ENCODE measurements at regions not wholly inside any gene's neighbourhood (a gene's known extent, or its start where the extent isn't known, plus 50 kb on each side); places are given as distances from the start of the nearest gene placed in this dataset.
"Not testable (repeated sequence)": the region's sequence is repeated elsewhere in the genome, so short reads cannot be mapped to it uniquely, and the experiment has no call there.

DNA sequence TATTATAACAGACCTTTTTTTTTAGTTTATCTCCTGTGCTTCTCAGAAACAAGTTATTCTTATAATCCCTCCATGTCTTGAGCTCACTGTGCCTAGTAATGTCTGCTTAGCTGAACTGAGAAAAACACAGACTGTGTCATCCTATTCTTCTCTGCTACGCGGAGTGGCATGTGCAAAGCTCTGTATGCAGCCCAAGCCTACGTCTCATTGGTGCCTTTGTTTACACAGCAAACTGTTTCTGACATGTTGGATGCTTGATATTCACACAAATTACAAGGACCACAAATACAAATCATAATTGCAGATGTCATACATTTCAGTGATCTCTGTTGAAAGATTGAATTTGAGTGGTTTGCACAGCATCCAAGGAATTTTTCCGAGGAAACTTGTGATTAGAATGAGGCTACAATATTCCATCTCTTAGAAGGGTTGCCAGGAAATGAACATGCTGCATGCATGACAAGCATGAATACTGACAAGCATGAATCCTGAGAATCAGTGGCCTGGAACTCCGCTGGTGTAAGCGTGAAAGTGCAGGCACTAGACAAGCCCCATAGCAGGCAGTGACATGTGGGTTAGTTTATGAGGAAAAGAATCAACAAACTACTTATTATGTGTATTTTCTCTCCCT, 128.4 kb upstream of the SGK1 start:
- intact Hi-C loops (cut with DNase I) = no loop called here
- DNase-seq = no peak
- no peak for ATAC-seq

DNA sequence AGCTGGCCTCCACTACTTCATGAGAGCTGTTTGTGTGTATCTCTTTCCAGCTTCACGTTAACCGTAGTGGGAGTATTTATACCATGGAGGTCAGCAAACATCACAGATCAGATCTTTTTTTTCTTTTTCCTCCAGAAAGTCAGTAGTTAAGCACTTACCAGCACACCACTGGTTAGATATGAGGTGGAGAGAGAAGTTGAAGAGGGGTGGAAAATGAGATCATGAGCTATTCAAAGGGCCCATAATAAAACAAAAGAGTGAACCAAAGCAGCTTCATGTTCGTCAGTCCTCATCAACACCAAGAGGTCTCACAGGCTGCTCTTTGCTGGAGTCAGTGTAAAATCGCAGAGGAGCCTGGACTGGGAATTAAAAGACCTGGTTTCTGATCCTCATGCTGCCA, 125.1 kb upstream of the SGK1 start:
- intact Hi-C loops (cut with DNase I) = no loop called here
- ATAC-seq = peak in 1 of 2 donors; percentile 47

DNA sequence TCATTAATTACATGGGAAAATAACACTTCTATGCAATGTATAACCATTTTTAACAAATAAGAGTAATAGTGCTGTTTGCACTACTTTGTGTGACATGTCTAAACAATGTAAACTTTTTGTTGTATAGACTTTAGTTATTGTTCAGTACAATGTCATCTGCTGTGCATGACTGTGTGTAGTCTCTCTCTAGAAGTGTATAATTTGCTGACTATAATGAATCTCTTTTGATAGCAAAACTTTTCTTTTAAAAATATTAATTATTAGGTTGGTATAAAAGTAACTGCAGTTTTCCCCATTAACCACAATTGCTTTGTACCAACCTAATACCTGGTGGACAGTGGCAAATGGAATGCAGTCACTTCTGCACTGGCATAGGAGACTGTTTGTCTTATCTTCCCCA, 124.2 kb upstream of the SGK1 start:
- no peak for ATAC-seq
- intact Hi-C loops (cut with DNase I) = no loop called here
- no peak for DNase-seq

More for the DNA sequence above, 125.1 kb upstream of the SGK1 start:
- DNase-seq = no peak

DNA sequence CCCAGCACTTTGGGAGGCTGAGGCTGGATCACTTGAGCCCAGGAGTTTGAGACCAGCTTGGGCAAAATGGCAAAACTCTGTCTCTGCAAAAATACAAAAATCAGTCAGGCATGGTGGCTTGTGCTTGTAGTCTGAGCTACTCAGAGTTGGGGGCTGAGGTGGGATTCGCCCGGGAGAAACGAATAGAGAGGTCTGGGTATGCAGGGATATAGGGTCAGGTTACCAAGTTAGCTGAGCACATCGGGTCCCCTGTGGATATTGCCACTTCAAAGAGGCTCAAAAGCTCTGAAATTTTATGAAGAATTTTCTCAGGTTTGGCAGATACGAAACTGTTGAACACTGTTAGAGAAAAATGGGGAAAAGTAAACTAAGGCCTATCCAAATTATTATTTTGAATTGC, 120.9 kb upstream of the SGK1 start:
- DNase-seq (no peak), ATAC-seq (no peak)
- intact Hi-C loops (cut with DNase I) = no loop called here

DNA sequence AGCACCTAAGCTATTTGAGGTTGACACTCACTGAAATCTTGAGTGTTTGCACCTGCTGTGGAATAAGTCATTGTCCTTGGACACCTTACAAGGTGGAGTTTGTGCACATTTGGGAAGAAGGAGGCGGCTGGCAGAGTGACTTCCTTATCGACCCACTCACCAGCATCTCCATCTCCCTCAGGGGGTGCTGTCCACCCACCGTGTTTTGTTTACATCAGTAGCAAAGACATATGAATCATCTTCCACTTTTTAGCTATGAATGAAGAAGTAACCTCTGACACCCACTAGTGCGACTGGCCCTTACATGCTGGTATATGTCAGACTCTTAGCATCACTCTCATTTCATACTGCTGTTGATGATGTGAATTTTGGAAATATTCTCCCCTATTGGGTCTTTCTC, 119.5 kb upstream of the SGK1 start:
- no peak for DNase-seq
- intact Hi-C loops (cut with DNase I) = no loop called here
- peak in 1 of 2 donors; percentile 65 for ATAC-seq

DNA sequence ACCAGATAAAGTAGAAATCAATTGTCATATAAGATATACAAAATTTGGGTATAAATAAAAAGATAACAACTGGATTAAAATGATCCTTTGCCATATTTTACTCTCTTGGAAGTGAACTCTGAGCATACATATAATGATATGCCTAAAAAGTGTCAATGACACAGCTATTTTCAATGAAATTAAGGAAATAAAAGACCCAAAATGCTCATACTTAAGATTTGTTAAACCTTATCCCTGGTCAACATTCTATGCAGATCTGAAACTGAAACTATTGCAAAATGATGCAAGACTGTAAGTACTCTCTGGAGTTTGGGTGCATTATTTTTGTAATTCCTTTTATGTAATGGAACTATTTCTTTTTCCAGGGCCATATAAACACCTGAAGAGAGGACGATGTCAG, 119.0 kb upstream of the SGK1 start:
- peak in 1 of 2 donors; percentile 58 for ATAC-seq
- intact Hi-C loops (cut with DNase I) = no loop called here
- no peak for DNase-seq

DNA sequence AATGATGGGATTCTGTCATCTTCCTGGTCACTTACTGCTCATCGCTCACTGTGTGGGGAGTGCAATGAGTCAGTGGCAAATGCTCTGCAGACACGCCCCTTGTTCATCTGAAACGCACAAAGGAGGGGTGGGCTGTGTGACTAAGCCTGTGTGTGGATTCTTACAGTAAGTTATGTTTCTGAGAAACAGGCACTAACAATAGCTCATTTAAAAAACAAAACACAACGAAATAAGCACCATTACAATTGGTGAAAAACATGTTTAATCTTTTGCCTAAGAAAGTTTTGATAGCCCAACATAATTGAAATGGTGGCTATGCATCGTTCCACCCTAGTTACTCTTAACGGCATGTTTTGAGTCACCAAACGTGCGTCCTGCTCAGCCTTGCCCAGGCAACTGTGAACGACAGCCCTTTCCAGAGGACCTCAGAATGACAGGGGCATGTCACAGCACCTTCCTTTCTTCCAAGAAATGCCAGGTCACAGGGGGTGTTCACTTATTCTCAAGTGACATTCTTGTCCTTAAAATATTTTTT, 118.4 kb upstream of the SGK1 start:
- DNase-seq (peak; percentile 52), ATAC-seq (peak; percentile 67 to 97)
- intact Hi-C loops (cut with DNase I) = no loop called here

DNA sequence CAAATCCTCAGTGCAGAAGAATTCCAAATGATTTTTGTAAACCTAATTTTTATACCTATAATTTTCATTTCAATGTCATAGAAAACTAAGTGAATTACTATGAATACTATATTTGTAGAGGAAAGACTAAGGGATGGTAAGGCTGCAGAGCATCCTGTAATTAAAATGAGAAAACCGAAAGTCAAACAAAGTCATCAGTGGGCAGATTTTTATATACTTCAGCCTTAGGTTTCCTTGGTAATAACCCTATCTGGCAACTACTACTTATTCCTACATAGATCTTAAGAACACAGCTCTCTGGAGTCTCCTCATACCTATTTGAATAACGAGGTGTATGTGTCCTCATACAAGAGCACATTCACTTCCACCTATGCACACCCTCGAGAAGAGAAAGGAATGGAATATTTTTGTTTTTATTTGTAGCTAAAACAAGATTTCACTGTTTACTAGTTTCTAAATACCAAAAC, 117.9 kb upstream of the SGK1 start:
- no peak for ATAC-seq

DNA sequence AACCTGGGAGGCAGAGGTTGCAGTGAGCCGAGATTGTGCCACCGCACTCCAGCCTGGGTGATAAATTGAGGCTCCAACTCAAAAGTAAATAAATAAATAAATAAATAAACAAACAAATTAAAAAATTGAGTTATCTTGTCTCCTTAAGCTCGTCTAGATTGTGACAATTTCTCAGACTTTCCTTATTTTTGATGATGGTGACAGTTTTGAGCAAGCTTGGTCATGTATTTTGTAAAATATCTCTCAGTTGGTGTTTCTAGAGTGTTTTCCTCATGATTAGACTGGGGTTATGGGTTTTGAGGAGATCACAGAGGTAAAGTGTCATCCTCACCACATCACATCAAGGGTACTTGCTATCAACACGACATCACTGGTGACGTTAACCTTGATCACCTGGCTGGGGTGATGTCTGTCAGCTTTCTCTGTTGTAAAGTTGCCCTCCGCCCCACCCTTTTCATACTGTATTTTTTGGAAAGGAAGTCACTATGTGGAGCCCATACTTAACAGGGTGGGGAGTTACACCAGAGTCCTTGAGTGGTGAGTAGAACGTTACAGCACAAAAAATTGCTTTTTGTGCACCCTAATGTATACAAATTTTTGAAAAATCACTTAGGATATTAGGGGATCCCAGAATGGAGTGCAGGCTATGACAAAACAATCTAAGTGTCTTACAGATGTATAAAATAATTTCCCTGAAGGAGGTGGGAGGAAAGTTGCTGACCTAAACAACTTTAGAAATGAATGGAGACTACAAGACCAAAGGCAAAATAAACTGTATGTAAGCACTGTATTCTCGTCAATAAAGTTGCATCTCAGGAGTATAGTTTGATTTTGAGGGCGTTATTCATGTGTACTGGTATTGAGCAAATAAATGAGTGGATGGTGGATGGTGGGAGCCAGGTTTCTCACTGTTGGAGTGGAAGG, 116.4 kb upstream of the SGK1 start:
- intact Hi-C loops (cut with DNase I) = no loop called here
- ATAC-seq (no peak), DNase-seq (no peak)

More for the DNA sequence above, 117.9 kb upstream of the SGK1 start:
- DNase-seq = no peak
- intact Hi-C loops (cut with DNase I) = no loop called here

DNA sequence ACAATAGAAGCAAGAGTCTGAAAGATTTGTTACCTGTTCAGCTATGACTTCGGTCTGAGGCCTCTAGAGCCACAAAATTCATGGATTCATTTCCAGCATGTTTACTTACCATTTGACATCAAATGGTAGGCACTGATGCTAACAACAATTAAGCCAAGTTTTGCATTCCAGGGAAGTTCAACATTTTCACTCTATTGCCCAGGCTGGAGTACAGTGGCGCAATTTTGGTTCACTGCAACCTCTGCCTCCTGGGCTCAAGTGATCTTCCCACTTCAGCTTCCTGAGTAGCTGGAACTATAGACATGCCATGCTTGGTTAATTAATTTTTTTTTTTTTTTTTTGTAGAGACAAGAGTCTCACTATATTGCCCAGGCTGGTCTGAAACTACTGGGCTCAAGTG, 114.1 kb upstream of the SGK1 start:
- intact Hi-C loops (cut with DNase I) = no loop called here
- no peak for DNase-seq
- no peak for ATAC-seq

DNA sequence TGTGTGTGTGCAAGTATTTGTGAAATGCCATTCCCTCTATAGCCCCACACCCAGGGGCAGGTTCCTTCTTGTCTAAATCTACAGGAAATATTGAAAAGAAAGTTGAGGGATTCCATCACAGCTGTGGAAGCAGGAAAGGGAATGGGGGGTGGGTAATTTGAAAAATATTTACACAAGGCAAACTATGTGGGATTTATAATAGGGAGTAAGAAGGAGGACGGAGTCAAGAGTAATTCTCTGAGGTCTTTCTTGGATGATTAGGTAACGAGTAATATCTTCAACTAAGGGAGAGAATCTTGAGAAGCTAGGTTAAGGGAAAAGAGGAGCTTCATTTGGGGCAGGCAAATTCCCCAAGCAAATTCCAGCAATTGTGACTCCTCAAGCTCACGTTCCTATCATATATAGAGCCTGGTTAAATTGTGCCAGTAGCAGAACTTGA, 113.5 kb upstream of the SGK1 start:
- no peak for ATAC-seq
- intact Hi-C loops (cut with DNase I) = no loop called here
- DNase-seq = no peak

DNA sequence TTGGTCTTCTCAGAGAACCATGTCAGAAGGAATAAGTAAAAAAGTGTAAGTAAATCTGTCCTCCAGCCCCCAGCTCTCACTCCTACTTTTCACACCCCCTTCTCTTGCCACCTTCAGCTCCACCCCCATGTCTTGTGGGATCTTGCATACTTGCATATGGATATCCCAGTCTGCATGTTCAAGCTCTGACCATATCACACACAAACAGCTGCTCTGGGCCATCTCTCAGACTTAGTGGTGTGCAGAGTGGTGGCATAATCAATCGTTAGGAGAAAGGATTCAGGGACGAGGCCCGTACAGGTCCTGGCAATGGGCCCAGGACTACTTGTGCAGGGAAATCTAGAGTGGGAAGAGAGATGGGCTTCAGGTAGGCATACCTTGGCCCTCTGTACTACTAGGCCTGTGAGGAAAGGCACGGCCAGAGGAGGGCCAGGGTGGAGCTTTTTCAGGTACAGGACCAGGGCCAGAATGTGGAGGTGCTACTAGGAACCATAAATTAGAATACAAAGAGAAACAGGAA, 112.0 kb upstream of the SGK1 start:
- ATAC-seq (no peak), DNase-seq (no peak)
- intact Hi-C loops (cut with DNase I) = no loop called here

DNA sequence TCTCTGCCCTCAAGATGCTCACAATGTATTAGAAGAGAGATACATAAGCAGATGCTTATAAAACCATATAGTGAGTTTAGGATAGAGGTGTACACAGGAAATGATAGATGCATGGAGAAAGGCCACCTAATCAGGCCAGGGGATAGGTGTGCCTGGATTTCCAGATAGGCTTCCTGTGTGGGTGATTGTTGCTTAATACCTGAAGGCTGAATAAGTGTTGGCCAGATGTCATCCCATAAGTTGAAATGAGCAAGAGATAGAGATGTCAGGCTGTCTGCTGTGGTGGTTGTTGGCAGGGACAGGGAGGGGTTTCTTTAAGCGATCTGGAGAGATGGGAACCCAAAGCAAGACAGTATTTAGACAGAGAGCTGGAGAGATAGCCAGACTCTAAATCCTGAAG, 109.8 kb upstream of the SGK1 start:
- DNase-seq = no peak
- ATAC-seq = no peak
- intact Hi-C loops (cut with DNase I) = no loop called here

DNA sequence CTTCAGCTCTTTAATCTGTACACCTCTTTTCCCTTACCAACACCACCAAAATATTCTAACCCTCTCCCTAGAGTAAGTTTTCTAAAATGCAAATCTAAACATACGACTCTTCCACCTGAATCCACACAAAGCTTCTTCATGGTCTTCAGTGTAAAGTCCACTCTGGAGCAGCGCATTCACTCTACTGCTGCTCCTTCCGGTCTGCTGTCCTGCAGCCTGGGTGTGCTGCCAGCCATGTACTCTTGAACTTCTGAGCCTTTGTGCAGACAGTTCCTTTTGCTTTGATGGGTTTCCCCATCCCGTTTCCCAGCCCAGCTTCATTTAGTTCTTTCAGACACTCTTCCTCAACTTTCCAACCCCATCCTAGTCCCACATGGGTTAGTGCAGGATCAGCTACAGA, 108.7 kb upstream of the SGK1 start:
- DNase-seq = no peak
- no peak for ATAC-seq
- intact Hi-C loops (cut with DNase I) = no loop called here

DNA sequence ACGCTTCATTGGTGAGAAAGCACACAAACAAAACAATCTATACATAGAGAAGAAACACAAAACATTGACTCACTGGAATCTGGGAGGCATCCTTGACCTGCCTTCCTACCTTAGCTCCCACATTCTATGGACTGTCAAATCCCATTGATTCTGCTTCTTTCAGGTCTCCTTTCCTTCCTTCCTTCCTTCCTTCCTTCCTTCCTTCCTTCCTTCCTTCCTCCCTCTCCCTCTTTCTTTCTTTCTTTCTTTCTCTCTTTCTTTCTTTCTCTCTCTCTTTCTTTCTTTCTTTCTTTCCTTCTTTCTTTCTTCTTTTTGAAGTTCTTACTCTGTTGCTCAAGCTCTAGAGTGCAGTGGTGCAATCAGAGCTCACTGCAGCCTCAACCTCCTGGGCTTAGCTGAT, 108.0 kb upstream of the SGK1 start:
- not testable (repeated sequence) for DNase-seq, ATAC-seq

DNA sequence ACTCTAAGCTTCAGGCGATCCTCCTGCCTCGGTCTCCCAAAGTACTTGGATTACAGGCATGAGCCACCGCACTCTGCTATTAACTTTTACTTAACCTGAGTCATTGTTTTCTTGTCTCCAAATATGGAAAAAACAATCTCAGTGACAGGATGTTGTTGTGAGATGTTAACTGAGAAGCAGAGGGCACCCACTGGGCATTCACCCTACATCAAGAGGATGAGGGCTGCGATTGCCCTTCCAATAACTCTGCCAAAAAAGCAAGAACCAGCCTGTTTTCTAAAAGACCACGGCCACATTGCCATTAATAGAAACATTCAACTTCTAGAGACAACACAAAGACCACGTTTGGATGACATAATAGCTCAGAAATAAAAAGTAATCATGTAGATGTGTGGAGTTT, 107.6 kb upstream of the SGK1 start:
- no peak for ATAC-seq
- intact Hi-C loops (cut with DNase I) = no loop called here
- no peak for DNase-seq

More for the DNA sequence above, 108.0 kb upstream of the SGK1 start:
- intact Hi-C loops (cut with DNase I) = not testable (repeated sequence)

DNA sequence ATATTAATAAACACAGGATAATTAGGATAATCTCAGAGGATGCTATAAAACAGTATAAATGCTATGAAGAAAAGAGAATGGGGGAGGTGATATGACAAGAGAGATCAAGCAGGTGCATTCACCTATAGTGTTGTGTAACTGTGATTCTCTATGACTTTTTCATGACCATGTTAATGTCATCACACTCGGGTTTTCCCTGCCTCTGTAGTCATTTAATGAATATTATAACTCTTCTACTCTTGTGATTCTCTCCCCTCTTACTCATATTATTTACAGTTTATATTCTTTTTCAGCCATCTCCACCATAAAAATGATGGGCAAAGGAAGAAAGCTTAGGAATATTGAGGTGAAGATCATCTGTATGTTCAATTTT, 106.9 kb upstream of the SGK1 start:
- intact Hi-C loops (cut with DNase I) = no loop called here
- ATAC-seq (no peak), DNase-seq (no peak)

DNA sequence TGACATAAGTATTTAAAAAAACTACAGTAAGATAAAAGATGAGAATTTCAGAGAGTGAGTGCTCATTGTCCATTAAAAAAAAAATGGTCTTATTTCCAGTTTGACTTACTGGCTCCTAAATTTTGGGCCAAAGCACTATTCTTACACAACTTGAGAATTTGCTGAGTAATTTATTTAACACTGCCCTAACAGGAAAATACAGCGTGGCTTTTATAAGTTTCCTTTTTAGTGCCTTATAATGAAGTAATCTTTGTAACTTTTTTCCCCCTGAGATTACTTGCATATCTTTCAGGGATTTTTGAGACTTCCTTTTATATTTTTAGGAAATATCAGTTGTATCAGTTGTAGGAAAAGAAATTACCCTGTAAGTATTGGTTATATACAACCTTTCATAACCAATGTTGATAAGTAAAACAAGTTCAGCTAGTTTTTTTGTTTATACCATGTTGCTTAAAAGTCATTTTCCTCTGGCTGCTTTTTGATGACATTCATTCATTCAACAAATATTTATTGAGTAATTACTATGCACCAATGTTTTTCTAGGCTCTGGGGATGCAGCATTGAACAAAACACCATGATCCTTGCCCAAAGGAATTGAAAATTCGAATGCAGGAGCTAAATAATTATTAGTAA, 106.4 kb upstream of the SGK1 start:
- no peak for DNase-seq
- no peak for ATAC-seq
- intact Hi-C loops (cut with DNase I) = no loop called here

DNA sequence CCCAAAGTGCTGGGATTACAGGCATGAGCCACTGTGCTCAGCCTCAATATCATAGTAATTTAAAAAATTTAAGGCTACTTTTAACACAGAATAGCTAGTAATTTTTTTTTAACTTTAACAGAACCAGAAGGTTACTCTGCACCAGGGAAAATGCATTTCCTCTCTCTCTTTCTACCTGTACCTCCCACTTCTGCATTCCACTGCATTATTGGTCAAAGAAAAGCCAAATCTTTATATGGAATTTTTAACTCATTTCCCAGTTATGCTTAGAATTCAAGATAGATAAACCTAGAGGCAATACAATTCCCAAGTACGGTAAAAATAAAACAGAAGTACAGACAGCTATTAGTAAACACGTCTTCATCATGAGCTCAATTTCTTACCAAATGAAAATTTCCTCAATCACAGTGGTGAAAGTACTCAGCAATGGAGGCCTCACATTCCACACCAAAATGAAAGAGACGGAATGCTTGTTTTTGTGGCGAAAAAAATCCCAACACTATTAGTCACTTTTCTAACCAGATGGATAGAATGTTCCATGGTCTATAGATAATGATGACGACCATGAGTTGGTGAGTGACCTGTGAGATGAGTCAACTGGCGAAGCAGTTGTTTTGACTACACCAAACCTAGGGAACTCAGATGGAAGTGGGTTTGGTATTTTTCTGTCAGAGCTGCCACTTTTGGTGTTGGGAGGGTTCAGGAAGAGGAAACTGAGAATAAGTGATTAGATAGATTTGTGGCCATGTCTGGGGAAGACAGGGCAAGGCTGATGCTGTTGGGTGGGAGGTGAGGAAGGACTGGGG, 104.7 kb upstream of the SGK1 start:
- intact Hi-C loops (cut with DNase I) = no loop called here
- DNase-seq = no peak
- ATAC-seq = peak in 1 of 2 donors; percentile 35

Measured in left cardiac atrium (tissue), 4 donors.